NCI-H1105 treated with DMSO at 0.1 percent for 48 hours (cell line): ENCODE measurements at regions not wholly inside any gene's neighbourhood (a gene's known extent, or its start where the extent isn't known, plus 50 kb on each side); places are given as distances from the start of the nearest gene placed in this dataset.

ENCODE experiments used
- DNase-seq: peaks from one replicate; lab custom pipeline; 2025; lab: John Stamatoyannopoulos, UW

- no peak for DNase-seq
Observed at GRCh38 chr19:31946491-31946890, 398.9 kb upstream of the ZNF507 start.

- no peak for DNase-seq
Observed at GRCh38 chr19:31947436-31948115, 397.8 kb upstream of the ZNF507 start.

- DNase-seq, result no peak
Observed at GRCh38 chr19:31952693-31953092, 392.7 kb upstream of the ZNF507 start.

GRCh38 chr19:31955061-31955460, 390.3 kb upstream of the ZNF507 start:
- DNase-seq, result no peak

- no peak for DNase-seq
Observed at GRCh38 chr19:31955884-31956283, 389.5 kb upstream of the ZNF507 start.

- DNase-seq, result no peak
Observed at GRCh38 chr19:31956771-31957392, 388.5 kb upstream of the ZNF507 start.

- no peak for DNase-seq
Observed at GRCh38 chr19:31957711-31958110, 387.7 kb upstream of the ZNF507 start.

GRCh38 chr19:31959527-31960018, 385.8 kb upstream of the ZNF507 start:
- no peak for DNase-seq

GRCh38 chr19:31960474-31960873, 384.9 kb upstream of the ZNF507 start:
- DNase-seq, result no peak

- no peak for DNase-seq
Observed at GRCh38 chr19:31961191-31961590, 384.2 kb upstream of the ZNF507 start.

GRCh38 chr19:31961667-31962066, 383.7 kb upstream of the ZNF507 start:
- no peak for DNase-seq

- DNase-seq, result peak; percentile 17
Observed at GRCh38 chr19:31962561-31962996, 382.8 kb upstream of the ZNF507 start.

- DNase-seq, result no peak
Observed at GRCh38 chr19:31963746-31964145, 381.7 kb upstream of the ZNF507 start.

GRCh38 chr19:31969016-31969415, 376.4 kb upstream of the ZNF507 start:
- no peak for DNase-seq

- no peak for DNase-seq
Observed at GRCh38 chr19:31970027-31970461, 375.4 kb upstream of the ZNF507 start.

GRCh38 chr19:31974290-31974689, 371.1 kb upstream of the ZNF507 start:
- no peak for DNase-seq

GRCh38 chr19:31974941-31975340, 370.5 kb upstream of the ZNF507 start:
- no peak for DNase-seq

GRCh38 chr19:31975461-31975860, 369.9 kb upstream of the ZNF507 start:
- no peak for DNase-seq

GRCh38 chr19:31976775-31977536, 368.5 kb upstream of the ZNF507 start:
- DNase-seq, result no peak

- DNase-seq, result no peak
Observed at GRCh38 chr19:31979362-31979761, 366.0 kb upstream of the ZNF507 start.

GRCh38 chr19:31979949-31980670, 365.3 kb upstream of the ZNF507 start:
- no peak for DNase-seq

GRCh38 chr19:31980796-31981195, 364.6 kb upstream of the ZNF507 start:
- no peak for DNase-seq
